IMR-90 (cell line): ENCODE measurements at regions not wholly inside any gene's neighbourhood (a gene's known extent, or its start where the extent isn't known, plus 50 kb on each side); places are given as distances from the start of the nearest gene placed in this dataset.

Source experiments
- CTCF ChIP-seq: conservative IDR thresholded peaks from 2 replicates; pipeline ENCODE4 v1.5.1; 2012; ENCODE audit warnings: mild to moderate bottlenecking, low read depth, low read length, improper control_type of control experiment
- MXI1 ChIP-seq: IDR thresholded peaks from 2 replicates; pipeline ENCODE4 v1.6.1; 2012; ENCODE audit warnings: low read depth, mild to moderate bottlenecking, low read length, moderate library complexity, borderline replicate concordance
- RAD21 ChIP-seq: IDR thresholded peaks from 2 replicates; pipeline ENCODE4 v1.6.1; 2012; ENCODE audit warnings: low read length, improper control_type of control experiment
- RFX5 ChIP-seq: IDR thresholded peaks from 2 replicates; pipeline ENCODE4 v1.8.0; 2012; ENCODE audit warnings: low read depth, mild to moderate bottlenecking, low read length, moderate library complexity
- TF ChIP-seq, protein P1 (sequence below): fragments of 150-350 bp; IDR thresholded peaks from 2 replicates; pipeline ENCODE4 v1.6.1; 2017; ENCODE audit warnings: mild to moderate bottlenecking, antibody characterized with exemption, low read length, low read depth

GRCh38 chr11:121761186-121761585 is 308.4 kb upstream of the SORL1-AS1 start:
- TF ChIP-seq RFX5, result no peak
- no peak for TF ChIP-seq CTCF
- TF ChIP-seq RAD21, result no peak
- TF ChIP-seq, protein P1, sequence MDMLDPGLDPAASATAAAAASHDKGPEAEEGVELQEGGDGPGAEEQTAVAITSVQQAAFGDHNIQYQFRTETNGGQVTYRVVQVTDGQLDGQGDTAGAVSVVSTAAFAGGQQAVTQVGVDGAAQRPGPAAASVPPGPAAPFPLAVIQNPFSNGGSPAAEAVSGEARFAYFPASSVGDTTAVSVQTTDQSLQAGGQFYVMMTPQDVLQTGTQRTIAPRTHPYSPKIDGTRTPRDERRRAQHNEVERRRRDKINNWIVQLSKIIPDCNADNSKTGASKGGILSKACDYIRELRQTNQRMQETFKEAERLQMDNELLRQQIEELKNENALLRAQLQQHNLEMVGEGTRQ, result no peak
- no peak for TF ChIP-seq MXI1
